Neutrophil (primary cell): ENCODE measurements at regions not wholly inside any gene's neighbourhood (a gene's known extent, or its start where the extent isn't known, plus 50 kb on each side); places are given as distances from the start of the nearest gene placed in this dataset.
A peak's percentile ranks its signal among the peaks of the same experiment; 100 is the strongest.

Source experiments
- H3K27ac ChIP-seq: fragments of 200-600 bp; sonication (generic); 2 replicates; pipeline ENCODE4 v1.5.1; 2016; ENCODE audit warnings: mild to moderate bottlenecking, moderate library complexity
- H3K27me3 ChIP-seq: fragments of 200-600 bp; sonication (generic); 2 replicates; pipeline ENCODE4 v1.6.0; 2016; ENCODE audit warnings: mild to moderate bottlenecking
- H3K36me3 ChIP-seq: fragments of 200-600 bp; sonication (generic); 2 replicates; pipeline ENCODE4 v1.5.1; 2017
- H3K4me1 ChIP-seq, 2 experiments: fragments of 200-600 bp in 1 of 2; sonication (generic) in 1 of 2; 1 replicate in 1 of 2; 2 replicates in 1 of 2; pipeline versions ENCODE4 v1.5.1 to v1.6.1; 2013 to 2016; ENCODE audit warnings: low read depth in 1 of 2, low read length in 1 of 2, mild to moderate bottlenecking in 1 of 2, moderate library complexity in 1 of 2; ENCODE audit not compliant: control insufficient read depth in 1 of 2, insufficient read depth in 1 of 2
- H3K4me3 ChIP-seq, 2 experiments: fragments of 200-600 bp in 1 of 2; sonication (generic) in 1 of 2; 1 replicate in 1 of 2; 2 replicates in 1 of 2; pipeline ENCODE4 v1.5.1; 2013 to 2016; ENCODE audit warnings: low read depth in 1 of 2, low read length in 1 of 2, mild to moderate bottlenecking in 1 of 2, moderate library complexity in 1 of 2
- H3K9me3 ChIP-seq: fragments of 200-600 bp; sonication (generic); 2 replicates; pipeline ENCODE4 v1.5.1; 2016
- TF ChIP-seq, protein P1 (sequence below): fragments of 200-600 bp; sonication (generic); IDR thresholded peaks from 2 replicates; pipeline ENCODE4 v1.5.1; 2016; ENCODE audit warnings: antibody characterized with exemption

DNA sequence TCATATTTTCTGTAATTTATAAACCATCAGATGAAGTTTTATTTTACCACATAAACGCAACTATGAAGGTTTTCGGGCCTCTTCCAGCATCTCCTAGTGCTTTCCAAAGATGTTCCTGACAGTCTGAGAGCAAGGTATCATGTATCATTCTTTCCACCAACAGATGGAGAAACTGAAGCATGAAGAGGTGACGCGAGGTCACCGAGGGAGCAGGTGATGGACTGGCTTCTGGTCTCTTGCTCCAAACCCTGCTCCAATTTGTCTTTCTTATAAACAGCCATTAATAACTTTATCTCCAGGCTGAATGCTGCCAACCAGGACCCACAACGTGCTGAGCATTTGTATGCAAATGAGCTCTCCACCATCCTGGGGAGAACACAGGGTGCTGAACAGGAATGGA is 86.3 kb upstream of the MAML3 start:
- no peaks in the 10 kb centered on the region for H3K36me3 ChIP-seq
- TF ChIP-seq, protein P1, sequence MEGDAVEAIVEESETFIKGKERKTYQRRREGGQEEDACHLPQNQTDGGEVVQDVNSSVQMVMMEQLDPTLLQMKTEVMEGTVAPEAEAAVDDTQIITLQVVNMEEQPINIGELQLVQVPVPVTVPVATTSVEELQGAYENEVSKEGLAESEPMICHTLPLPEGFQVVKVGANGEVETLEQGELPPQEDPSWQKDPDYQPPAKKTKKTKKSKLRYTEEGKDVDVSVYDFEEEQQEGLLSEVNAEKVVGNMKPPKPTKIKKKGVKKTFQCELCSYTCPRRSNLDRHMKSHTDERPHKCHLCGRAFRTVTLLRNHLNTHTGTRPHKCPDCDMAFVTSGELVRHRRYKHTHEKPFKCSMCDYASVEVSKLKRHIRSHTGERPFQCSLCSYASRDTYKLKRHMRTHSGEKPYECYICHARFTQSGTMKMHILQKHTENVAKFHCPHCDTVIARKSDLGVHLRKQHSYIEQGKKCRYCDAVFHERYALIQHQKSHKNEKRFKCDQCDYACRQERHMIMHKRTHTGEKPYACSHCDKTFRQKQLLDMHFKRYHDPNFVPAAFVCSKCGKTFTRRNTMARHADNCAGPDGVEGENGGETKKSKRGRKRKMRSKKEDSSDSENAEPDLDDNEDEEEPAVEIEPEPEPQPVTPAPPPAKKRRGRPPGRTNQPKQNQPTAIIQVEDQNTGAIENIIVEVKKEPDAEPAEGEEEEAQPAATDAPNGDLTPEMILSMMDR: no peak
- no peak overlapping the region for H3K27ac ChIP-seq
- no peak overlapping the region for H3K4me3 ChIP-seq
- no peaks in the 10 kb centered on the region for H3K27me3 ChIP-seq
- H3K9me3 ChIP-seq: no peaks in the 10 kb centered on the region
- peaks cover 23 to 25% of the 10 kb centered on the region in 2 experiments for H3K4me1 ChIP-seq

DNA sequence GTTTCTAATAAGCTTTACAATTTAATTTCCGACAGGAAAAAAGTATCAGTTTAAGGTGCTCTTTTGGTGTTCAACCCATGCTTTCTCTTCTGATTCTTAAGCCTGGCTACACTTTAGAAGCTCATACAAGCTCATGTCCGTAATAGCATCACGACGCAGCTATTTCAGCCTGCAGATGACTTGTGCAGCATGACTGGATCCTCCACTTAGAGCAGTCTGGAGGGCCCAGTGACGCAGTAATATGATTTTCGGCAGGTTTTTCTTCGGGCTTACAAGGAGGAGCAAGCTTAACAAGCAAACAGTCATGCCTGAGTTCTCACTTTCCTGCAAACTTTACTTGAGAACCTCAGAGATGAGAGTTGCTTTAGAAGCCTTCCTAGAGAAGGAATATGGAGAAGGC is 85.3 kb upstream of the MAML3 start:
- TF ChIP-seq, protein P1: no peak
- peaks cover 23 to 25% of the 10 kb centered on the region in 2 experiments for H3K4me1 ChIP-seq

DNA sequence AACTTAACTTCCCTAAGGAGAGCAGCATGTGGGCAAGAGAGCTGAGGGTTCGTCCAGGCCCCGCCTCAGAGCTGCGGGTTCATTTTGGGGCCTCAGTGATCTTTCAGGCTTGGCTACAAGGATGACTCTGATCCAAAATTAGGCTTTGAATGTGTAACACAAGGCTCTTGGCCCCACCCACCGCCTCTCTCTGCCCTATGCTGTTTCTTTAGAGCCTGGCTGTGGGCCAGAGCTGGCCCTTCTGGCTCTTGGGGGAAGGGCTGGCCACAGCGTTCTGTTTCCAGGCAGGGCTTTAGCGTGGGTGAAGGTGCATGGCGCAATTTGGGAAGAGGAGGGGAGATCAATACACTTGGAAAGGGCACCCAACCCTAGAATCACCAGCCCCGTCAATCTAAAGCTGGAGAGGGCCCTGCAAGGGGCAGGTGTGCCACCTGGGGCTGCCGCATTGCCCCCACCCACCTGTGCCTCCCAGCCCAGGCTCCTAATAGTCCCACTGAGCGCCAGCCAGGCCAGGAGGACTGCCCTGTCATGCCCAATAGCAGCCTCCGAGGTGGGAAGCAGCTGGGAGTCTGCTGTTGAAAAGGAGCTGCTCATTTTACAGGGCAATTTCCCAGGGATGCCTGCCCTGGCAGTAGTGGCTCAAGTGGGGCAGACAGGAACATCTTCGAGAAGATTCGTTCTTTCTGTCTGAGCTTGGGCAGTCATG is 84.5 kb upstream of the MAML3 start:
- Histone ChIP-seq H3K4me3 (no peak overlapping the region), H3K9me3 (no peaks in the 10 kb centered on the region), H3K4me1 (peaks cover 20 to 22% of the 10 kb centered on the region in 2 experiments), H3K27me3 (no peaks in the 10 kb centered on the region), H3K36me3 (no peaks in the 10 kb centered on the region), H3K27ac (no peak overlapping the region)
- TF ChIP-seq, protein P1: no peak

More for the DNA sequence above, 85.3 kb upstream of the MAML3 start:
- Histone ChIP-seq H3K4me3 (no peak overlapping the region), H3K27me3 (no peaks in the 10 kb centered on the region), H3K27ac (no peak overlapping the region), H3K9me3 (no peaks in the 10 kb centered on the region), H3K36me3 (no peaks in the 10 kb centered on the region)

DNA sequence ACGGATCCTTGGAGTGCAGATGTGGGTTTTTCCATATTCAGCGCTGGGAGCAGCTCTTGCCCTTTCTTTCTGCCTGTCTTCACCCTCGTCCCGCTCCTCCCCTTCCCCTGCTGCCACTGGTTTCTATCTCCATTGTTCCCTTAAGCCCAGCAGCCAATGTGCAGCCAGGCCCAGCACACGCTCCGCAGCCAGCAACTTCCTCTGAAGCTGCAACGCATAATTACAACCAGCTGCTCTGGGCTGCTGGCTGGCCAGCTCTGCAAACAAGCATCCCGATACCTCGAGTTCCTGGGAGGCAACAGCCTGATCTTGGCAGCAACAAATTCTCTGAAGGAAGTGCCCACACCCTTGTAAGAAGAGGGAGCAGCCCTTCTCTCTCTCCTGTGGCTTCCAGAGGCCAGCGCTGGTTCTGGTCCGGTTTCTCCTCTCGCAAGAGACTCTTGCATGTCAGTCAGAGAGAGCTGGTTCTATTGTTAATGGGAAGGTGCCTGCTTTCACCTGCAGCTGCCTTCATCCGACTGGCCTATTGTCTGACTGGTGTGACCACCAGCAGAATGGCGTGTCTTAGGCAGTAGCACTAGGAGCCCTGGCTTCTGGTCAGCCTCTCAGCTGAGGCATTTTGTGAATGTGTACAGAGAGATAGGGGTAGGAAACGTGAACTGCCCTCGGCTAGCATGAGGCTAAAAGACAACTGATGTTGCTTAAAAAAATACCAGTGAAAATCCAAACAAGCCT is 83.8 kb upstream of the MAML3 start:
- Histone ChIP-seq H3K9me3 (no peaks in the 10 kb centered on the region), H3K27me3 (no peaks in the 10 kb centered on the region), H3K27ac (peak overlapping the region; percentile 18), H3K4me3 (no peak overlapping the region), H3K36me3 (no peaks in the 10 kb centered on the region), H3K4me1 (peaks cover 13 to 15% of the 10 kb centered on the region in 2 experiments)
- TF ChIP-seq, protein P1: no peak

DNA sequence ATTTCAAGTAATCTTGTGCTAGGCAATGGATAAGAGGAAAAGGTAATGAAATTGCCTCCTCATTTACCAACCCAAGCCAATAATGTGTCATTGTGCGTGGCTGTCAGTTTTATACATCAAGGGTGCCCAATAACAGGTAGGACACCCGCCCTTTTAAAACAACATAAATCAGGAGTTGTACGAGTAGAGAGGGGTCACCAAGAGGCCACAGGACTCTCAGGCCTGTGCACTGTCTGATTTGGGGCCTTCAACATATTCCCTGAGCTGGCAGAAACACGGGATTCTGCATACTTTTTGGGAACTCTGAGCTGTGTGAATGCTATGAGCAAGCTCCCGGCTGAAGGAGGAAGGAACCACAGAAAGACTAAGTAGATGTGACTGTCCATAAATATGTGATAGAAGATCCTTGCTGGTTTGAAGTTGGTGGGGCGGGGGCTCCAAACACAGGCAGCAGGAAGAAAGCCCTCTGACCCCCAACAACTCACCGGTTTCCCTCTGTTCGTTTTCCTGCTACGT is 82.7 kb upstream of the MAML3 start:
- no peak overlapping the region for H3K27ac ChIP-seq
- H3K4me1 ChIP-seq: peaks cover 8 to 10% of the 10 kb centered on the region in 2 experiments
- no peaks in the 10 kb centered on the region for H3K27me3 ChIP-seq
- no peak overlapping the region for H3K4me3 ChIP-seq
- TF ChIP-seq, protein P1: no peak
- H3K36me3 ChIP-seq: no peaks in the 10 kb centered on the region
- H3K9me3 ChIP-seq: no peaks in the 10 kb centered on the region
